Skeletal muscle tissue (tissue), 3 donors: ENCODE measurements at regions not wholly inside any gene's neighbourhood (a gene's known extent, or its start where the extent isn't known, plus 50 kb on each side); places are given as distances from the start of the nearest gene placed in this dataset.
A peak's percentile ranks its signal among the peaks of the same experiment; 100 is the strongest.

Source experiments
- H3K27ac ChIP-seq: one replicate; pipeline ENCODE4 v1.7.0; 2013; ENCODE audit warnings: mild to moderate bottlenecking, low read depth, low read length, inconsistent platforms
- H3K27me3 ChIP-seq, 3 donors: one replicate each; pipeline ENCODE4 v1.7.0; 2013; ENCODE audit warnings: low read length in 3 of 3; ENCODE audit not compliant: control insufficient read depth in 3 of 3, insufficient read depth in 3 of 3
- H3K36me3 ChIP-seq, 3 donors: one replicate each; pipeline ENCODE4 v1.7.0; 2013; ENCODE audit warnings: low read length in 3 of 3; ENCODE audit not compliant: control insufficient read depth in 3 of 3, insufficient read depth in 3 of 3
- H3K4me1 ChIP-seq, 3 donors: one replicate each; pipeline ENCODE4 v1.7.0; 2013; ENCODE audit warnings: low read length in 3 of 3, mild to moderate bottlenecking in 3 of 3; ENCODE audit not compliant: control insufficient read depth in 3 of 3, insufficient read depth in 3 of 3
- H3K4me3 ChIP-seq, 3 donors: one replicate each; pipeline ENCODE4 v1.7.0; 2013; ENCODE audit warnings: low read length in 3 of 3
- H3K9ac ChIP-seq, 3 donors: one replicate each; pipeline ENCODE4 v1.7.0; 2013; ENCODE audit warnings: low read length in 3 of 3, mild to moderate bottlenecking in 3 of 3, moderate library complexity in 2 of 3, low read depth in 1 of 3
- H3K9me3 ChIP-seq, 3 donors: one replicate each; pipeline ENCODE4 v1.7.0; 2013; ENCODE audit warnings: low read length in 3 of 3; ENCODE audit not compliant: control insufficient read depth in 3 of 3
- donor health status: Osteomylitis.

DNA sequence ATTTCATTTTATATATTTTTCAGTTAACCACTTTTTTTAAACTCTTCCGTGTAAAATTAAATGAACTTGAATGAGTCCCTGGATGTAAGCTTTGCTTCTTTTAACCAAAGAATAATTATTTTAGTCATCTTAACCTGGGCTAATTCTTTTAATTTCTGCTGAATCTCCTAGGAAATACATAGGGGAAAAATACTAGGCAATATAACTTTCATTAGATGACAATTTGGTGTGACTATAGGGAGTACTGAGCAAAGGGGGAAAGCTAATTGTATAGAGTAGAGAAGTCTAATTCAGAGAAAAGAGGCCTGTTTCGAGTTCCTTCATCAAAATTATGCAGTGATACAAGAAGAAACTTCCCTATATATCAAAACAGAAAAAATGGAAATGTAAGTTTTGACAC lies 388.1 kb downstream of the NOVA1 start:
- H3K4me1 ChIP-seq = no peaks in the 10 kb centered on the region
- H3K27ac ChIP-seq = no peak overlapping the region
- H3K4me3 ChIP-seq = no peak overlapping the region
- H3K9me3 ChIP-seq = no peaks in the 10 kb centered on the region
- H3K36me3 ChIP-seq = no peaks in the 10 kb centered on the region
- peaks cover 0 to 3% (median 0%) of the 10 kb centered on the region in 3 donors for H3K27me3 ChIP-seq
- no peak overlapping the region for H3K9ac ChIP-seq

GRCh38 chr14:26206640-26207039 lies 391.2 kb downstream of the NOVA1 start:
- no peak overlapping the region for H3K4me3 ChIP-seq
- no peaks in the 10 kb centered on the region for H3K4me1 ChIP-seq
- no peak overlapping the region for H3K27ac ChIP-seq
- H3K27me3 ChIP-seq = peaks cover 2 to 3% (median 3%) of the 10 kb centered on the region in 3 donors
- no peak overlapping the region for H3K9ac ChIP-seq
- no peaks in the 10 kb centered on the region for H3K36me3 ChIP-seq
- H3K9me3 ChIP-seq = no peaks in the 10 kb centered on the region

GRCh38 chr14:26204728-26205479 lies 392.9 kb downstream of the NOVA1 start:
- no peaks in the 10 kb centered on the region for H3K36me3 ChIP-seq
- H3K4me3 ChIP-seq = peak overlapping the region; percentile 29 to 55 (median 33)
- H3K9me3 ChIP-seq = no peaks in the 10 kb centered on the region
- H3K27ac ChIP-seq = no peak overlapping the region
- H3K27me3 ChIP-seq = peaks cover 2 to 3% (median 3%) of the 10 kb centered on the region in 3 donors
- H3K4me1 ChIP-seq = no peaks in the 10 kb centered on the region
- H3K9ac ChIP-seq = peak overlapping the region in 2 of 3 donors; percentile 23 to 58

DNA sequence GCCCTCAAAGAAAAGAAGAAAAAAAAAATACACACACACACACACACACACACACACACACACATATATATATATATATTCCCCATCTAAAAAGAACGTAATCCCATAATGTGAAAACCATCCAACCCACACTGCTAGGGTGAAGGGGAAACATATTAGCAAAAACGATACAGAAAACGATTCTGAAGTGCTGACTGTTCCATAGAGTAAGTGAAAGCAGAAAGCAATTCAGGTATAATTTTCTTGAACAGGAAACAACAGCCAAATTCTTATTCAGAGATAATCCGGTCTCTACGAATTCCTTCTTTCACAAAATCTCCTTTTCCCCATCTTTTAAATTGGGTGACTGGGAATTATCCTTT lies 393.5 kb downstream of the NOVA1 start:
- Histone ChIP-seq H3K36me3 (no peaks in the 10 kb centered on the region), H3K27me3 (peaks cover 2 to 3% (median 3%) of the 10 kb centered on the region in 3 donors), H3K9ac (no peak overlapping the region), H3K9me3 (no peaks in the 10 kb centered on the region), H3K4me3 (peak overlapping the region in 1 of 3 donors; percentile 55), H3K27ac (no peak overlapping the region), H3K4me1 (no peaks in the 10 kb centered on the region)

DNA sequence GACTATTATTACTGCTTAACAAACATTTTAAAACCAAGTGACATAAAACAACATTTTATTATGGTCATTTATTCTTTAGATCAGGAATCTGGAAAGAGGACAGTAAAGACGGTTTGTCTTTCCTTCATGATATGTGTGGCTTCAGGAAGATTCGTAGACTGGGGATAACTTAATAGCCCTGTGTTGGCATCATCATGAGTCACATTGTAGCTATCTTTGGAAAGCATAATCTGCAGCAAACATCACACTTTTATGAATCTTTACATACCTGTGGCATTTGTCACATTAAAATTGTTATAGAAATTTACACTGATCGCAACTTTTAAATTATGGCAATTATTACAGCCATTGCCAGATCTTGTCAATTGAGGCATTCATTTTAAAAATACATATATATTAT lies 397.1 kb downstream of the NOVA1 start:
- Histone ChIP-seq H3K4me3 (no peak overlapping the region), H3K9ac (no peak overlapping the region), H3K27ac (no peak overlapping the region), H3K36me3 (no peaks in the 10 kb centered on the region), H3K4me1 (no peaks in the 10 kb centered on the region), H3K27me3 (peaks cover 2 to 8% (median 3%) of the 10 kb centered on the region in 3 donors), H3K9me3 (no peaks in the 10 kb centered on the region)

GRCh38 chr14:26199590-26200370 lies 398.1 kb downstream of the NOVA1 start:
- Histone ChIP-seq H3K27me3 (peaks cover 2 to 8% (median 3%) of the 10 kb centered on the region in 3 donors), H3K27ac (no peak overlapping the region), H3K4me3 (no peak overlapping the region), H3K36me3 (no peaks in the 10 kb centered on the region), H3K9ac (no peak overlapping the region), H3K4me1 (no peaks in the 10 kb centered on the region), H3K9me3 (no peaks in the 10 kb centered on the region)

DNA sequence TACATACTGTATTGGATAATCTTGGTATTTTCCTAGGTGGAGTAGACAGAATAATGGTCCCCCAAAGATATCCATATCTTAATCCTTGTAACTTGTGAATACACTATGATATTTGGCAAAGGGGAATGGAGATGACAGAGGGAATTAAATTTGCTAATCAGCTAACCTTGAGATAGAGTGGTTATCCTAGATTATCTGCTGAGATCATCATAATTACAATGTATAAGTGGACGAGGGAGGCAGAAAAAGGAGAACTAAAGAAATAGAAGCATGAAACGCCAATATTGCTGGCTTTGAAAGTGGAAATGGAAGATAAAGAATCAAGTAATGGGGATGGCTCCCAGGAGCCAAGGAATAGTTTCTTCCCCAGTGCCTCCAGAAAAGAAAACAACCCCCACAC lies 398.7 kb downstream of the NOVA1 start:
- H3K9ac ChIP-seq = no peak overlapping the region
- no peaks in the 10 kb centered on the region for H3K9me3 ChIP-seq
- no peak overlapping the region for H3K27ac ChIP-seq
- peaks cover 2 to 8% (median 3%) of the 10 kb centered on the region in 3 donors for H3K27me3 ChIP-seq
- H3K4me3 ChIP-seq = no peak overlapping the region
- H3K36me3 ChIP-seq = no peaks in the 10 kb centered on the region
- H3K4me1 ChIP-seq = no peaks in the 10 kb centered on the region

- no peak overlapping the region for H3K4me3 ChIP-seq
- no peak overlapping the region for H3K27ac ChIP-seq
- H3K9me3 ChIP-seq = no peaks in the 10 kb centered on the region
- no peaks in the 10 kb centered on the region for H3K36me3 ChIP-seq
- no peaks in the 10 kb centered on the region for H3K4me1 ChIP-seq
- H3K27me3 ChIP-seq = peaks cover 0 to 8% (median 0%) of the 10 kb centered on the region in 3 donors
- no peak overlapping the region for H3K9ac ChIP-seq
Observed at GRCh38 chr14:26194816-26195215, 403.0 kb downstream of the NOVA1 start.

GRCh38 chr14:26191671-26192070 lies 406.2 kb downstream of the NOVA1 start:
- H3K27ac ChIP-seq = no peak overlapping the region
- H3K27me3 ChIP-seq = peaks cover 0 to 3% (median 0%) of the 10 kb centered on the region in 3 donors
- no peak overlapping the region for H3K9ac ChIP-seq
- no peak overlapping the region for H3K4me3 ChIP-seq
- no peaks in the 10 kb centered on the region for H3K9me3 ChIP-seq
- no peaks in the 10 kb centered on the region for H3K4me1 ChIP-seq
- H3K36me3 ChIP-seq = no peaks in the 10 kb centered on the region

DNA sequence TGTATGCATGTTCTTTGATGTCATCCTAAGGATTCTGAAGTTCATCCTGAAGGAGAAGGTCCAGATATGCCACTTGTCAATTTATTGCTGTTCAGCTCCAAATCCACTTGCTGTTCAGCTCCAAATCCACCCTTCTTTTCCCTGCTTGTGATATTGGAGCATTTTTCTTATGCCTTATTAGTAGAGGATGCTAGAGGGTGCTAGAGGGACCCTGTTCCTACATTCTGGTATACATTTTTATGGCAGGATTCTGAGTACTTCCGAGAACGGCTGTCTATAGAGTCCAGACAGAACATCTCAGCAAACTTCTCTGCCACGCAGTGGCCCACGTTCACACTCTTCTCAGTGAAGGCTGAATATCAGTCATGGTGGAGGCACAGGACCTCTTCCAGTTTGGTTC lies 406.7 kb downstream of the NOVA1 start:
- Histone ChIP-seq H3K9me3 (no peaks in the 10 kb centered on the region), H3K4me3 (no peak overlapping the region), H3K36me3 (no peaks in the 10 kb centered on the region), H3K27me3 (peaks cover 0 to 1% (median 0%) of the 10 kb centered on the region in 3 donors), H3K27ac (no peak overlapping the region), H3K4me1 (no peaks in the 10 kb centered on the region), H3K9ac (no peak overlapping the region)
